Natural killer cell (primary cell): ENCODE measurements at regions not wholly inside any gene's neighbourhood (a gene's known extent, or its start where the extent isn't known, plus 50 kb on each side); places are given as distances from the start of the nearest gene placed in this dataset.
A peak's percentile ranks its signal among the peaks of the same experiment; 100 is the strongest.

Source experiments
- ATAC-seq, 3 donors: fragments of 150-1000 bp in 2 of 3; fragments of 200-7000 bp in 1 of 3; cut with Tn5 transposase; 1 replicate in 1 of 3; 2 replicates in 2 of 3; pipeline ENCODE4 v1.10.0; 2021; ENCODE audit warnings: mild to moderate bottlenecking in 2 of 3, moderate library complexity in 2 of 3
- DNase-seq, 2 donors: peaks; one replicate each; pipeline versions ENCODE4 v3.0.0 to v3.0.0-alpha.2; 2013 to 2021; ENCODE audit warnings: mixed read lengths in 1 of 2
- H3K27ac ChIP-seq: one replicate; pipeline ENCODE4 v1.5.1; 2013; ENCODE audit warnings: mild to moderate bottlenecking, low read length
- H3K27me3 ChIP-seq: one replicate; pipeline ENCODE4 v1.6.1; 2013; ENCODE audit warnings: low read length; ENCODE audit not compliant: control insufficient read depth, insufficient read depth
- H3K36me3 ChIP-seq: one replicate; pipeline ENCODE4 v1.6.1; 2013; ENCODE audit warnings: low read length; ENCODE audit not compliant: control insufficient read depth, insufficient read depth
- H3K4me1 ChIP-seq: one replicate; pipeline ENCODE4 v1.6.1; 2013; ENCODE audit warnings: low read length; ENCODE audit not compliant: control insufficient read depth, insufficient read depth
- H3K4me3 ChIP-seq: one replicate; pipeline ENCODE4 v1.5.1; 2013; ENCODE audit warnings: low read length
- H3K9me3 ChIP-seq: one replicate; pipeline ENCODE4 v1.6.1; 2013; ENCODE audit warnings: low read length; ENCODE audit not compliant: control insufficient read depth, insufficient read depth
- H3K27ac Mint-ChIP-seq, 2 donors: one replicate each; pipeline ENCODE4 v1.8.0; 2022; ENCODE audit warnings: mild to moderate bottlenecking in 2 of 2, mixed read lengths in 2 of 2, moderate library complexity in 1 of 2
- H3K27me3 Mint-ChIP-seq, 2 donors: one replicate each; pipeline ENCODE4 v1.8.0; 2022; ENCODE audit warnings: low read depth in 2 of 2, mixed read lengths in 2 of 2
- H3K36me3 Mint-ChIP-seq: one replicate; pipeline ENCODE4 v1.8.0; 2022; ENCODE audit warnings: mixed read lengths
- H3K4me1 Mint-ChIP-seq, 2 donors: one replicate each; pipeline ENCODE4 v1.8.0; 2022; ENCODE audit warnings: mixed read lengths in 2 of 2
- H3K4me3 Mint-ChIP-seq: one replicate; pipeline ENCODE4 v1.8.0; 2022; ENCODE audit warnings: mild to moderate bottlenecking, moderate library complexity, mixed read lengths
- H3K9me3 Mint-ChIP-seq, 2 donors: one replicate each; pipeline ENCODE4 v1.8.0; 2022; ENCODE audit warnings: mixed read lengths in 2 of 2
- CTCF ChIP-seq: fragments of 200-600 bp; IDR thresholded peaks from one replicate; pipeline ENCODE4 v1.8.0; 2022; ENCODE audit warnings: antibody characterized with exemption
- WGBS: methylation state at CpG from one replicate; pipeline ENCODE4 v1.1.7; 2013; ENCODE audit warnings: missing lambda C conversion rate; ENCODE audit not compliant: insufficient coverage; 5-methylcytosine and 5-hydroxymethylcytosine counted together
- intact Hi-C: fragments of 100-400 bp; cut with micrococcal nuclease; formaldehyde crosslinking; loops from one replicate; pipeline ENCODE4 v1.14.2; 2022

GRCh38 chr6:88238065-88238464 lies 71.9 kb upstream of the CNR1 start:
- H3K36me3 ChIP-seq, result no peaks in the 10 kb centered on the region
- no peaks in the 10 kb centered on the region for H3K9me3 ChIP-seq
- DNase-seq, result peak in 1 of 2 donors; percentile 38
- Mint-ChIP-seq H3K27me3 (no peaks in the 10 kb centered on the region), H3K4me3 (no peak overlapping the region), H3K4me1 (no peaks in the 10 kb centered on the region), H3K27ac (no peak overlapping the region), H3K9me3 (peaks cover 2 to 3% of the 10 kb centered on the region in 2 donors), H3K36me3 (no peaks in the 10 kb centered on the region)
- no peak overlapping the region for H3K4me3 ChIP-seq
- no peak overlapping the region for H3K27ac ChIP-seq
- ATAC-seq, result no peak
- TF ChIP-seq CTCF, result no peak
- 27% methylated on average over 1 of the region's 1 CpG for WGBS
- H3K4me1 ChIP-seq, result no peaks in the 10 kb centered on the region
- H3K27me3 ChIP-seq, result no peaks in the 10 kb centered on the region
- intact Hi-C loops, result no loop called here

GRCh38 chr6:88236612-88237360 lies 70.6 kb upstream of the CNR1 start:
- intact Hi-C loops, result no loop called here
- H3K36me3 Mint-ChIP-seq, result no peaks in the 10 kb centered on the region
- no peaks in the 10 kb centered on the region for H3K4me1 ChIP-seq
- H3K27me3 Mint-ChIP-seq, result no peaks in the 10 kb centered on the region
- H3K4me1 Mint-ChIP-seq, result no peaks in the 10 kb centered on the region
- H3K4me3 ChIP-seq, result no peak overlapping the region
- H3K4me3 Mint-ChIP-seq, result no peak overlapping the region
- no peaks in the 10 kb centered on the region for H3K27me3 ChIP-seq
- 93% methylated on average over 3 of the region's 7 CpGs for WGBS
- no peak overlapping the region for H3K27ac Mint-ChIP-seq
- DNase-seq (no peak), ATAC-seq (no peak)
- H3K36me3 ChIP-seq, result no peaks in the 10 kb centered on the region
- TF ChIP-seq CTCF, result no peak
- H3K9me3 ChIP-seq, result no peaks in the 10 kb centered on the region
- no peak overlapping the region for H3K27ac ChIP-seq
- H3K9me3 Mint-ChIP-seq, result peaks cover 0 to under 1% of the 10 kb centered on the region in 2 donors

GRCh38 chr6:88232753-88233152 lies 66.6 kb upstream of the CNR1 start:
- H3K9me3 ChIP-seq, result peaks cover 6% of the 10 kb centered on the region
- ATAC-seq (no peak), DNase-seq (no peak)
- TF ChIP-seq CTCF, result no peak
- Mint-ChIP-seq H3K36me3 (peaks cover 12% of the 10 kb centered on the region), H3K27ac (no peak overlapping the region), H3K27me3 (no peaks in the 10 kb centered on the region), H3K4me3 (no peak overlapping the region), H3K9me3 (peaks cover 8 to 12% of the 10 kb centered on the region in 2 donors), H3K4me1 (no peaks in the 10 kb centered on the region)
- no peak overlapping the region for H3K27ac ChIP-seq
- no CpG with 5 or more reads among the region's 1 CpG for WGBS
- no peaks in the 10 kb centered on the region for H3K36me3 ChIP-seq
- H3K4me1 ChIP-seq, result no peaks in the 10 kb centered on the region
- intact Hi-C loops, result no loop called here
- no peak overlapping the region for H3K4me3 ChIP-seq
- H3K27me3 ChIP-seq, result no peaks in the 10 kb centered on the region

- TF ChIP-seq CTCF, result no peak
- H3K4me1 Mint-ChIP-seq, result no peaks in the 10 kb centered on the region
- H3K36me3 Mint-ChIP-seq, result no peaks in the 10 kb centered on the region
- no peaks in the 10 kb centered on the region for H3K36me3 ChIP-seq
- H3K27me3 ChIP-seq, result no peaks in the 10 kb centered on the region
- H3K4me3 Mint-ChIP-seq, result no peak overlapping the region
- intact Hi-C loops, result no loop called here
- no peak overlapping the region for H3K27ac Mint-ChIP-seq
- H3K27ac ChIP-seq, result no peak overlapping the region
- 76% methylated on average over 1 of the region's 1 CpG for WGBS
- H3K4me1 ChIP-seq, result no peaks in the 10 kb centered on the region
- H3K9me3 ChIP-seq, result no peaks in the 10 kb centered on the region
- H3K4me3 ChIP-seq, result no peak overlapping the region
- H3K9me3 Mint-ChIP-seq, result peaks cover 4% of the 10 kb centered on the region in 2 donors
- ATAC-seq (no peak), DNase-seq (no peak)
- H3K27me3 Mint-ChIP-seq, result no peaks in the 10 kb centered on the region
Measured at GRCh38 chr6:88223298-88223697, 57.2 kb upstream of the CNR1 start.
